Right cardiac atrium (tissue), 5 donors: ENCODE measurements at regions not wholly inside any gene's neighbourhood (a gene's known extent, or its start where the extent isn't known, plus 50 kb on each side); places are given as distances from the start of the nearest gene placed in this dataset.
"Not testable (repeated sequence)": the region's sequence is repeated elsewhere in the genome, so short reads cannot be mapped to it uniquely, and the experiment has no call there.

Experiments used
- ATAC-seq, 2 donors: fragments of 200-7000 bp; cut with Tn5 transposase; one replicate each; pipeline versions ENCODE4 v1.8.0 to v1.9.1; 2020; ENCODE audit warnings: moderate library complexity in 2 of 2, mild to moderate bottlenecking in 1 of 2
- DNase-seq, 3 donors: peaks; one replicate each; pipeline ENCODE4 v3.0.0-alpha.2; 2020
- H3K27ac ChIP-seq: one replicate; pipeline ENCODE4 v1.5.1; 2013; ENCODE audit warnings: mild to moderate bottlenecking, low read length, control low read depth, moderate library complexity
- H3K27me3 ChIP-seq: one replicate; pipeline ENCODE4 v1.6.1; 2013; ENCODE audit not compliant: control insufficient read depth, insufficient read depth
- H3K4me1 ChIP-seq: one replicate; pipeline ENCODE4 v1.6.1; 2013; ENCODE audit warnings: low read length; ENCODE audit not compliant: control insufficient read depth, insufficient read depth
- H3K4me3 ChIP-seq: one replicate; pipeline ENCODE4 v1.5.1; 2013; ENCODE audit warnings: low read length, control low read depth
- H3K9me3 ChIP-seq: one replicate; pipeline ENCODE4 v1.6.1; 2013; ENCODE audit warnings: low read length; ENCODE audit not compliant: control insufficient read depth
- WGBS: extraction: QIAGEN DNeasy Blood & Tissue Kit; methylation state at CpG from one replicate; pipeline ENCODE4 v1.1.7; 2013; 5-methylcytosine and 5-hydroxymethylcytosine counted together
- intact Hi-C, 4 donors: fragments of 100-400 bp; cut with DNase I; formaldehyde crosslinking; loops; one replicate each; pipeline versions ENCODE4 v1.11.0 to v1.14.0; 2022 to 2023
- donor health status: healthy with polysubstance abuse.
- donor health status: DM: no; HTN: yes; CAD: no.
- donor health status: DM: no; HTN: no; CAD: no.
- donor health status: DM: no; HTN: yes; CAD: no; lungs with severe emphysema.
- donor health status: DM: yes; HTN: yes; CAD: no.

DNA sequence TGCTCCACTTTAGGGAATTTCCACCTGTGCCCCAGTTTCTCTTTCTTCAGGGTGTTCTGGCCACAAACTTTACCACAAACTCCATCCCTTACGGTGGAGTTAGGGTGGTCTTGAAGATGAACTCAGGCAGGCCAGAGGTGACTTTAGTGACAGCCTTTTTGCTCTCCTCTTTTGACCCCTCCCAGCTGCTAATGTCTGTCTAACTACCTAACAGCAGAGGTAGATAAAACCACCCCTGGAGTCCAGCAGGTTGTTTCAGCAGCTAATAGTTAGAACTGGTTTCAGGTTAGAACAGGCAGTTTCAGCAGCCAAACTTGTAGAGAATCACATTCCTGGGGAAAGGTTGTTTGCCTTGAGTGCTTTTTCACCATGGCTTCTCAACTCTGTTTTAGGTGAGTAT is 971.3 kb upstream of the CDH18 start:
- no peaks in the 10 kb centered on the region for H3K27me3 ChIP-seq
- 95% methylated on average over 1 of the region's 1 CpG for WGBS
- H3K9me3 ChIP-seq = no peaks in the 10 kb centered on the region
- intact Hi-C loops = no loop called here
- H3K4me1 ChIP-seq = no peaks in the 10 kb centered on the region
- H3K27ac ChIP-seq = no peak overlapping the region
- no peak for ATAC-seq
- no peak overlapping the region for H3K4me3 ChIP-seq
- no peak for DNase-seq

GRCh38 chr5:20958641-20959040 is 970.6 kb upstream of the CDH18 start:
- no peak for ATAC-seq
- intact Hi-C loops = no loop called here
- H3K4me1 ChIP-seq = no peaks in the 10 kb centered on the region
- H3K9me3 ChIP-seq = no peaks in the 10 kb centered on the region
- no peak for DNase-seq
- no peak overlapping the region for H3K4me3 ChIP-seq
- no peak overlapping the region for H3K27ac ChIP-seq
- H3K27me3 ChIP-seq = no peaks in the 10 kb centered on the region
- 87% methylated on average over 5 of the region's 5 CpGs for WGBS

DNA sequence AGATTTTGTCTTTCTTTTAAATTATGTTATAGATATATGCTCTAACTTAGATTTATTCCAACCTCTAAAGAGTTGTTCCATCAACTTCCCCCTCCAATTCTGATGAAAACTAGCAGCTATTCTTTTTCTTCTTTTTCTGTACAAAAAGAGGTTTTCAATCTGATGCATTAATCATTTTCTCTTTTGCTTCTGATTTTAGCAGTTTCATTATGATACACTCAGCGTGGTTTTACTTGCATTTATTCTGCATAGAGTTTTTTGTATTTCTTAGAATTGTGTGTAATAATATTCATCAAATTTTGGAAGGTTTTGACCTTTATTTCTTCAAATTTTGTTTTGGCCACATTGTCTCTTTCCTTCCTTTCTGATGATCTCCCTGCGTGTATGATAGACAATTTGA is 968.1 kb upstream of the CDH18 start:
- Histone ChIP-seq H3K4me3 (no peak overlapping the region), H3K9me3 (no peaks in the 10 kb centered on the region), H3K27me3 (no peaks in the 10 kb centered on the region), H3K4me1 (no peaks in the 10 kb centered on the region), H3K27ac (no peak overlapping the region)
- no peak for ATAC-seq
- DNase-seq = no peak
- WGBS = 84% methylated on average over 2 of the region's 2 CpGs
- intact Hi-C loops = no loop called here

DNA sequence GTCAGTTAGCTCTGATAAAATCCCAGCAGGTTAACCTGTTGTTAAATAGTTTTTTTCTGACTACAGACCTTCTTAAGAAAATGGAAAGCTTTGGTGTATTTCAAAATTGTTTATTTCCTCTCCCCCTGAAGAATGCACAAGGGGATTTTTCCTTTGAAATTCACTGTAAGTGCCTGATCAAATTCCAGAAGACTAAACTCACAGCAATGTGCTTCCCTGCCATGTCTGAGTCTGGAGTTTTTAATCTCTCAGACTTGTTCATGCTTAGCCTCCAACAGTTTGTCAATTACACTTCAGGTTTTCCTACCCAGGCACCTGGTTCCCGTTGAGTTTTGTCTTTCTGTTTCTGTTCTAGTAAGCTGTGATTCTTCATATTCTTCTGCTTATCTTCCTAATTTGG is 961.6 kb upstream of the CDH18 start:
- Histone ChIP-seq H3K27me3 (no peaks in the 10 kb centered on the region), H3K27ac (no peak overlapping the region), H3K9me3 (peaks cover 2% of the 10 kb centered on the region), H3K4me1 (no peaks in the 10 kb centered on the region), H3K4me3 (no peak overlapping the region)
- DNase-seq (no peak), ATAC-seq (no peak)
- 17% methylated on average over 1 of the region's 1 CpG for WGBS
- intact Hi-C loops = no loop called here

GRCh38 chr5:20943183-20943971 is 955.4 kb upstream of the CDH18 start:
- intact Hi-C loops, ATAC-seq, H3K9me3 ChIP-seq, DNase-seq, H3K4me3 ChIP-seq, H3K27ac ChIP-seq, H3K27me3 ChIP-seq, H3K4me1 ChIP-seq: not testable (repeated sequence)
- WGBS = 83% methylated on average over 3 of the region's 3 CpGs

GRCh38 chr5:20942603-20943002 is 954.6 kb upstream of the CDH18 start:
- DNase-seq, H3K27me3 ChIP-seq, H3K9me3 ChIP-seq, H3K4me3 ChIP-seq, H3K4me1 ChIP-seq, intact Hi-C loops, H3K27ac ChIP-seq, ATAC-seq: not testable (repeated sequence)
- WGBS = 75% methylated on average over 4 of the region's 4 CpGs

DNA sequence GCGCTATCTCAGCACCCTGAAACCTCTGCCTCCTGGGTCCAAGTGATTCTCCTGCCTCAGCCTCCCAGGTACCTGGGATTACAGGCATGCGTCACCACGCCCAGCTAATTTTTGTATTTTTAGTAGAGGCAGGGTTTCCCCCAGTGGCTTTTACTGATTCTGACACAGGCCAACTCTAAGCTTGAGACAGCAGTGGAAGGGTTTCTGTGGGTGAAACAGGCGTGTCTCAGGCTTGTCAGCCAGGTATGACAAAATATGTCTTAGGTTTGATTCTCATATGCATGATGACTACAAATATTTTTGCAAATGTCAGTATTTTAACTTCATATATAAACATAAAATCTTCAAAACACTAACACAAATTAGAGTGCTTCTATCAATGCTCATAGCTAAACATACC is 952.8 kb upstream of the CDH18 start:
- DNase-seq, H3K27me3 ChIP-seq, intact Hi-C loops, H3K4me3 ChIP-seq, ATAC-seq, H3K4me1 ChIP-seq, H3K27ac ChIP-seq, H3K9me3 ChIP-seq: not testable (repeated sequence)
- 90% methylated on average over 3 of the region's 4 CpGs for WGBS

DNA sequence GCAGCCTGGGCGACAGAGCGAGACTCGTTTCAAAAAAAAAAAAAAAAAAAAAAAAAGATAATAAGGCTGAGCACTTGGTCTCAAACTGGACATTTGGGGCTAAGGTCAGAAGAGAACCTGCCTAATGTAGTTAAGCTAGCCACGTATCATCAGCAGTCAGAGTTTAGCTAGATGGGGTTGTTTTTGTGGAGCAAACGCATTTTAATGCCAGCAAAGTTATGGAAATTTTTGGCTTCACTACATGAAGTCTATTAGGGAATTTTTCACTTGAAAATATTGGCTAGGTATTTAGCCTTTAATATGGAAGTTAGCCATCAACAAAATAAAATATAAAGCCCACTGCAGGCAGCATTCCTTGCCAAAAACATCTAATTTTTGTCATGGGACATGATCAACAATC is 902.9 kb upstream of the CDH18 start:
- H3K4me3 ChIP-seq, intact Hi-C loops, ATAC-seq, H3K9me3 ChIP-seq, H3K4me1 ChIP-seq, H3K27ac ChIP-seq, H3K27me3 ChIP-seq, DNase-seq: not testable (repeated sequence)
- 87% methylated on average over 5 of the region's 5 CpGs for WGBS

DNA sequence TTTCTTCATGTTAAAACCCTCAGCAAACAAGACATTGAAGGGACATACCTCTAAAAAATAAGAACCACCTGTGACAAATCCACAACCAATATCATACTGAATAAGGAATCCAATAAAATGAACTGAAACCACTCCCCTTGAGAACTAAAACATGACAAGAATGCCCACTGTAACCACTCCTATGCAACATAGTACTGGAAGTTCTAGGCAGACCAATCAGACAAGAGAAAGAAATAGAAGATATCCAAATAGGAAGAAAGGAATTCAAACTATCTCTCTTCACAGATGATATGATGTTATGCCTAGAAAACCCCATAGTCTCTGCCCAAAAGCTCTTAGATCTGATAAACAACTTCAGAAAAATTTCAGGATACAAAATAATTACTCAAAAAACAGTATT is 887.7 kb upstream of the CDH18 start:
- DNase-seq, H3K27me3 ChIP-seq, H3K9me3 ChIP-seq, H3K4me3 ChIP-seq, H3K4me1 ChIP-seq, ATAC-seq, H3K27ac ChIP-seq, intact Hi-C loops: not testable (repeated sequence)

DNA sequence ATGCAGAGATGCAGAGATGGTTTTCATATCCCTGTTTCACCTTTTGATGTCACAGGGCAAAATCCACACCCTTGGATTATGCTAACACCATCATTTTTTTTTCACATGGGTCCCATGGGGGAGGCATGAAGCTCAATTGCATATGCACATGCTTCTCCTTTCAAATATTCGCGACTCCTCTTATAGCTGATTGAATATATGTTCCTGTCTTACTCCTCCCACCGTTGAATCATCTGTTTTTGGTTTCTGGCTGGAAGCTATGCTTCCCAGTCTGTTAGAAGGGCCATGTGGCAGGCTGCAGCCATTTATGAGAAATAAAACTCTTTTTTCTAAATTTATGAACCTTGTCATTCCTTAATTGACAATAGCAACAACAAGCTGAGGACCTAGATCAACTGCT is 877.9 kb upstream of the CDH18 start:
- H3K9me3 ChIP-seq, H3K4me1 ChIP-seq, H3K4me3 ChIP-seq, intact Hi-C loops, H3K27me3 ChIP-seq, ATAC-seq, DNase-seq, H3K27ac ChIP-seq: not testable (repeated sequence)
- WGBS = 80% methylated on average over 3 of the region's 3 CpGs

DNA sequence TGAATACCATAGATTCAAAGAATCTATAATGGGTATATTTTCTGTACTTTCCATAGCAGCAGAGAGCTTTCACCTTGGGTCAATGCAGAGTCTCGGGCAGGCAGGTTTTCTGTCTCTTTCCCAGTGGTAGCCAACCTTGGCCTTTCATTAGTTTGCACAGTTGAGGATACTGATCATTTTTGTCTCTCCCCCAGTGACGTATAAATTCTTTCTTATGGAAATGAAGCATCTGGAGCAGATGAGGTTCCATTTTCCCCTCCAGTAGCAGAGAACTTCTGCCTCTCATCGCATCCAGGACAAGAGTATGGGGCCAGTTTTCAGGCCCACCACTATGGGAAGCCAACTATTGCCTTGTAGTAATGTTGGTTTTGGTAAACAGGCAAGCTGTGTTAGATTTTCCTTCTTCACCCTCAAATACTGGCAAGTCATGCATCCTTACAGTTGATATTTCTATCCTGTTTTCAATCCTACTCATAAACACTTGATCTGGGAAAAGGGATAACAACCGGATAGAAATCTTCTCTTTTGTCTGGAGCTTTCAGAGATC is 845.2 kb upstream of the CDH18 start:
- Histone ChIP-seq H3K4me1 (no peaks in the 10 kb centered on the region), H3K9me3 (no peaks in the 10 kb centered on the region), H3K4me3 (no peak overlapping the region), H3K27ac (no peak overlapping the region), H3K27me3 (no peaks in the 10 kb centered on the region)
- ATAC-seq = no peak
- 72% methylated on average over 4 of the region's 4 CpGs for WGBS
- intact Hi-C loops = no loop called here
- DNase-seq = no peak
